ENCODE measurements at regions not wholly inside any gene's neighbourhood (a gene's known extent, or its start where the extent isn't known, plus 50 kb on each side); places are given as distances from the start of the nearest gene placed in this dataset.

GRCh38 chr18:55124078-55124763 lies 165.0 kb upstream of the CCDC68 start:
- TF ChIP-seq POLR2A (IDR thresholded peaks at IDR 0.05) (no peak), CTCF (IDR thresholded peaks at IDR 0.05) (no peak)

Data from right lobe of liver (tissue), 4 donors.